ENCODE measurements at regions not wholly inside any gene's neighbourhood (a gene's known extent, or its start where the extent isn't known, plus 50 kb on each side); places are given as distances from the start of the nearest gene placed in this dataset.

- peak; percentile 87 for DNase-seq (ENCODE audit: low read depth)
Observed at GRCh38 chr3:194769020-194769643, 83.4 kb downstream of the FAM43A start.

- no peak for DNase-seq (ENCODE audit: low read depth)
Observed at GRCh38 chr3:194772241-194773000, 86.7 kb downstream of the FAM43A start.

- DNase-seq (ENCODE audit: low read depth): peak; percentile 17
Observed at GRCh38 chr3:194773216-194773615, 87.5 kb downstream of the FAM43A start.

GRCh38 chr3:194773771-194774455 is 88.2 kb downstream of the FAM43A start:
- DNase-seq (ENCODE audit: low read depth): peak; percentile 27

- no peak for DNase-seq (ENCODE audit: low read depth)
Observed at GRCh38 chr3:194775266-194775665, 89.6 kb downstream of the FAM43A start.

GRCh38 chr3:194775731-194776130 is 90.0 kb downstream of the FAM43A start:
- no peak for DNase-seq (ENCODE audit: low read depth)

- DNase-seq (ENCODE audit: low read depth): no peak
Observed at GRCh38 chr3:194777729-194778128, 92.0 kb downstream of the FAM43A start.

- DNase-seq (ENCODE audit: low read depth): no peak
Observed at GRCh38 chr3:194779729-194780224, 94.1 kb downstream of the FAM43A start.

- DNase-seq (ENCODE audit: low read depth): no peak
Observed at GRCh38 chr3:194780706-194781105, 95.0 kb downstream of the FAM43A start.

GRCh38 chr3:194781617-194782016 is 95.9 kb downstream of the FAM43A start:
- no peak for DNase-seq (ENCODE audit: low read depth)

GRCh38 chr3:194782698-194783404 is 97.2 kb downstream of the FAM43A start:
- no peak for DNase-seq (ENCODE audit: low read depth)

- no peak for DNase-seq (ENCODE audit: low read depth)
Observed at GRCh38 chr3:194784361-194784760, 98.7 kb downstream of the FAM43A start.

- DNase-seq (ENCODE audit: low read depth): no peak
Observed at GRCh38 chr3:194785315-194785714, 99.6 kb downstream of the FAM43A start.

- DNase-seq (ENCODE audit: low read depth): no peak
Observed at GRCh38 chr3:194787072-194787471, 101.4 kb downstream of the FAM43A start.

- no peak for DNase-seq (ENCODE audit: low read depth)
Observed at GRCh38 chr3:194787650-194788049, 102.0 kb downstream of the FAM43A start.

GRCh38 chr3:194792368-194792767 is 106.7 kb downstream of the FAM43A start:
- no peak for DNase-seq (ENCODE audit: low read depth)

GRCh38 chr3:194797555-194798250 is 112.0 kb downstream of the FAM43A start:
- no peak for DNase-seq (ENCODE audit: low read depth)

- no peak for DNase-seq (ENCODE audit: low read depth)
Observed at GRCh38 chr3:194798486-194798885, 112.8 kb downstream of the FAM43A start.

GRCh38 chr3:194800002-194800401 is 114.3 kb downstream of the FAM43A start:
- DNase-seq (ENCODE audit: low read depth): no peak

GRCh38 chr3:194801461-194802432 is 116.1 kb downstream of the FAM43A start:
- no peak for DNase-seq (ENCODE audit: low read depth)
